OCI-LY1 (cell line): ENCODE measurements at regions not wholly inside any gene's neighbourhood (a gene's known extent, or its start where the extent isn't known, plus 50 kb on each side); places are given as distances from the start of the nearest gene placed in this dataset.

Experiments
- H2AFZ ChIP-seq: fragments of 200-600 bp; sonication (generic), shearing (Covaris generic); 2 replicates; pipeline ENCODE4 v1.6.0; 2014; ENCODE audit warnings: antibody characterized with exemption, mild to moderate bottlenecking, low read length
- H3F3A ChIP-seq: fragments of 200-600 bp; sonication (generic), shearing (Covaris generic); 2 replicates; pipeline ENCODE4 v1.6.0; 2014; ENCODE audit warnings: mild to moderate bottlenecking, antibody characterized with exemption, low read length, moderate library complexity; ENCODE audit not compliant: insufficient read depth
- H3K27ac ChIP-seq: fragments of 200-600 bp; sonication (generic); 2 replicates; pipeline ENCODE4 v1.5.1; 2014; ENCODE audit warnings: low read length, mixed run types, mild to moderate bottlenecking, low read depth; ENCODE audit not compliant: poor library complexity, severe bottlenecking
- H3K27me3 ChIP-seq: fragments of 200-600 bp; sonication (generic); 2 replicates; pipeline ENCODE4 v1.6.0; 2014; ENCODE audit warnings: antibody characterized with exemption, mild to moderate bottlenecking, low read length, moderate library complexity; ENCODE audit not compliant: insufficient read depth
- H3K36me3 ChIP-seq: fragments of 200-600 bp; sonication (generic); 2 replicates; pipeline ENCODE4 v1.6.1; 2014; ENCODE audit warnings: mild to moderate bottlenecking, antibody characterized with exemption, low read length, moderate library complexity, mixed read lengths; ENCODE audit not compliant: insufficient read depth
- H3K4me1 ChIP-seq: fragments of 200-600 bp; sonication (generic); 2 replicates; pipeline ENCODE4 v1.5.1; 2014; ENCODE audit warnings: mild to moderate bottlenecking, low read length, moderate library complexity; ENCODE audit not compliant: insufficient read depth, severe bottlenecking
- H3K4me2 ChIP-seq: fragments of 200-600 bp; sonication (generic), shearing (Covaris generic); 2 replicates; pipeline ENCODE4 v1.6.1; 2014; ENCODE audit warnings: low read length
- H3K4me3 ChIP-seq: fragments of 200-600 bp; sonication (generic); 2 replicates; pipeline ENCODE4 v1.5.1; 2014; ENCODE audit warnings: low read length, low read depth, mild to moderate bottlenecking, mixed read lengths; ENCODE audit not compliant: poor library complexity, severe bottlenecking
- H3K79me2 ChIP-seq: fragments of 200-600 bp; shearing (Covaris generic); 2 replicates; pipeline ENCODE4 v1.6.1; 2016; ENCODE audit warnings: mixed run types, low read length, mixed read lengths; ENCODE audit not compliant: insufficient read depth
- H3K9ac ChIP-seq: fragments of 200-600 bp; sonication (generic), shearing (Covaris generic); 2 replicates; pipeline ENCODE4 v1.6.1; 2014; ENCODE audit warnings: mild to moderate bottlenecking, low read length, mixed read lengths
- H3K9me2 ChIP-seq: fragments of 200-600 bp; sonication (generic), shearing (Covaris generic); 2 replicates; pipeline ENCODE4 v1.6.1; 2014; ENCODE audit warnings: low read depth, mild to moderate bottlenecking, low read length, mixed read lengths
- H3K9me3 ChIP-seq: fragments of 200-600 bp; shearing (Covaris generic); 2 replicates; pipeline ENCODE4 v1.6.1; 2014; ENCODE audit warnings: low read length, mixed read lengths
- H4K20me1 ChIP-seq: fragments of 200-600 bp; sonication (generic), shearing (Covaris generic); 2 replicates; pipeline ENCODE4 v1.6.0; 2016; ENCODE audit warnings: mild to moderate bottlenecking, low read length; ENCODE audit not compliant: insufficient read depth
- CTCF ChIP-seq: fragments of 200-600 bp; sonication (generic), shearing (Covaris generic); IDR thresholded peaks from 2 replicates; pipeline ENCODE4 v1.5.1; 2017; ENCODE audit warnings: mild to moderate bottlenecking, antibody characterized with exemption, low read length, moderate library complexity, mixed read lengths
- EZH2 ChIP-seq: fragments of 200-600 bp; sonication (generic), shearing (Covaris generic); IDR thresholded peaks from 2 replicates; pipeline ENCODE4 v1.8.0; 2017; ENCODE audit warnings: borderline replicate concordance, mixed run types, mild to moderate bottlenecking, antibody characterized with exemption, low read length, moderate library complexity, mixed read lengths

DNA sequence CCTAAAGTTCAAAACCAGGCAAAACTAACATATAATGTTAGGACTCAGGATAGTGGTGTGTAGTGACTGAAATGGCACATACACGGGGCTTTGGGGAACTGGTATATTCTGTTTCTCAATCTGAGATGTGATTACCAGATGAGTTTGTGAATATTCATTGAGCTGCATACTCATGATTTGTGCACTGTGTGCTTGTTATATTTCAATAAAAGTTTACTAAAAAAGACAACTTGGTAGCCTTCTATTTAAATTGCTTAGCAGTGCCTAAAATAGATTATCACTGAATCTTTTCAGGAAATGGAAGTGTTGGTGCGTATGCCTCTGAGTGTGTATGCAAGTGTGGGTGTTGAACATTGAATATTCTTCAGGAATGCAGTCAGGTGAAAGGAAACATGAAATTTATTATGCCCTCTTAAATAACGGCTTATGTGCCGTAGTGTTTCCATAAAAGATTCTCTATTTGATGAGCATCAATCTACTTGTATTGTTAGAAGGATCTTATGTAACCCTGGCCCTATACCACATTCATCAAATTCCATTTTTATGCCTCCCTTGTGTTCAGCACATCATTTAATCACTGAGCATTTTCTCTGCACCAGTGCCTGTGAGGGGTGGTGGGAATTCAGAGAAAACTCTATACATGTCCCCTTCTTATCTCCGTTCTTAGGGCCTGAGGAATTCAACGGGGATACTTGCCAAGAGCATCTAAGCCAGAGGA lies 82.6 kb upstream of the AUTS2 start:
- H3K27ac ChIP-seq, result no peak overlapping the region
- H3K4me3 ChIP-seq, result no peak overlapping the region
- no peaks in the 10 kb centered on the region for H3K4me1 ChIP-seq
- H3K9me3 ChIP-seq, result no peaks in the 10 kb centered on the region
- no peaks in the 10 kb centered on the region for H4K20me1 ChIP-seq
- H3K36me3 ChIP-seq, result no peaks in the 10 kb centered on the region
- no peaks in the 10 kb centered on the region for H3F3A ChIP-seq
- no peaks in the 10 kb centered on the region for H3K79me2 ChIP-seq
- no peak overlapping the region for H3K9ac ChIP-seq
- no peak overlapping the region for H3K4me2 ChIP-seq
- TF ChIP-seq CTCF (no peak), EZH2 (no peak)
- H3K9me2 ChIP-seq, result no peaks in the 10 kb centered on the region
- H3K27me3 ChIP-seq, result no peaks in the 10 kb centered on the region
- H2AFZ ChIP-seq, result no peak overlapping the region

GRCh38 chr7:69516238-69516820 lies 81.9 kb upstream of the AUTS2 start:
- Histone ChIP-seq H3K27ac (no peak overlapping the region), H3K9me2 (no peaks in the 10 kb centered on the region), H4K20me1 (no peaks in the 10 kb centered on the region), H3K9ac (no peak overlapping the region), H3K4me1 (no peaks in the 10 kb centered on the region), H2AFZ (no peak overlapping the region), H3K4me2 (no peak overlapping the region), H3K4me3 (no peak overlapping the region), H3F3A (no peaks in the 10 kb centered on the region), H3K27me3 (no peaks in the 10 kb centered on the region), H3K36me3 (no peaks in the 10 kb centered on the region), H3K9me3 (no peaks in the 10 kb centered on the region), H3K79me2 (no peaks in the 10 kb centered on the region)
- TF ChIP-seq CTCF (no peak), EZH2 (no peak)

- no peak for TF ChIP-seq EZH2
- Histone ChIP-seq H3K36me3 (no peaks in the 10 kb centered on the region), H3K4me1 (no peaks in the 10 kb centered on the region), H3K4me2 (no peak overlapping the region), H3K9ac (no peak overlapping the region), H3K79me2 (no peaks in the 10 kb centered on the region), H3K9me2 (no peaks in the 10 kb centered on the region), H2AFZ (no peak overlapping the region), H3K27me3 (no peaks in the 10 kb centered on the region), H3K27ac (no peak overlapping the region), H3K9me3 (no peaks in the 10 kb centered on the region), H3K4me3 (no peak overlapping the region), H3F3A (no peaks in the 10 kb centered on the region), H4K20me1 (no peaks in the 10 kb centered on the region)
These were observed 80.1 kb upstream of the AUTS2 start for GRCh38 chr7:69517985-69518704.
